GM20000 (cell line): ENCODE measurements at regions not wholly inside any gene's neighbourhood (a gene's known extent, or its start where the extent isn't known, plus 50 kb on each side); places are given as distances from the start of the nearest gene placed in this dataset.

Experiments used
- DNase-seq: peaks from one replicate; pipeline ENCODE4 v3.0.0; 2012; ENCODE audit warnings: low spot score
- TF ChIP-seq, protein P1 (sequence below): IDR thresholded peaks from 2 replicates; pipeline ENCODE4 v1.5.1; 2012; ENCODE audit warnings: mild to moderate bottlenecking, control low read depth; ENCODE audit errors: extremely low read depth, missing control alignments

- DNase-seq = no peak
- TF ChIP-seq, protein P1, sequence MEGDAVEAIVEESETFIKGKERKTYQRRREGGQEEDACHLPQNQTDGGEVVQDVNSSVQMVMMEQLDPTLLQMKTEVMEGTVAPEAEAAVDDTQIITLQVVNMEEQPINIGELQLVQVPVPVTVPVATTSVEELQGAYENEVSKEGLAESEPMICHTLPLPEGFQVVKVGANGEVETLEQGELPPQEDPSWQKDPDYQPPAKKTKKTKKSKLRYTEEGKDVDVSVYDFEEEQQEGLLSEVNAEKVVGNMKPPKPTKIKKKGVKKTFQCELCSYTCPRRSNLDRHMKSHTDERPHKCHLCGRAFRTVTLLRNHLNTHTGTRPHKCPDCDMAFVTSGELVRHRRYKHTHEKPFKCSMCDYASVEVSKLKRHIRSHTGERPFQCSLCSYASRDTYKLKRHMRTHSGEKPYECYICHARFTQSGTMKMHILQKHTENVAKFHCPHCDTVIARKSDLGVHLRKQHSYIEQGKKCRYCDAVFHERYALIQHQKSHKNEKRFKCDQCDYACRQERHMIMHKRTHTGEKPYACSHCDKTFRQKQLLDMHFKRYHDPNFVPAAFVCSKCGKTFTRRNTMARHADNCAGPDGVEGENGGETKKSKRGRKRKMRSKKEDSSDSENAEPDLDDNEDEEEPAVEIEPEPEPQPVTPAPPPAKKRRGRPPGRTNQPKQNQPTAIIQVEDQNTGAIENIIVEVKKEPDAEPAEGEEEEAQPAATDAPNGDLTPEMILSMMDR = no peak
Observed at GRCh38 chr15:75149867-75150709, 51.6 kb upstream of the C15orf39 start.

DNA sequence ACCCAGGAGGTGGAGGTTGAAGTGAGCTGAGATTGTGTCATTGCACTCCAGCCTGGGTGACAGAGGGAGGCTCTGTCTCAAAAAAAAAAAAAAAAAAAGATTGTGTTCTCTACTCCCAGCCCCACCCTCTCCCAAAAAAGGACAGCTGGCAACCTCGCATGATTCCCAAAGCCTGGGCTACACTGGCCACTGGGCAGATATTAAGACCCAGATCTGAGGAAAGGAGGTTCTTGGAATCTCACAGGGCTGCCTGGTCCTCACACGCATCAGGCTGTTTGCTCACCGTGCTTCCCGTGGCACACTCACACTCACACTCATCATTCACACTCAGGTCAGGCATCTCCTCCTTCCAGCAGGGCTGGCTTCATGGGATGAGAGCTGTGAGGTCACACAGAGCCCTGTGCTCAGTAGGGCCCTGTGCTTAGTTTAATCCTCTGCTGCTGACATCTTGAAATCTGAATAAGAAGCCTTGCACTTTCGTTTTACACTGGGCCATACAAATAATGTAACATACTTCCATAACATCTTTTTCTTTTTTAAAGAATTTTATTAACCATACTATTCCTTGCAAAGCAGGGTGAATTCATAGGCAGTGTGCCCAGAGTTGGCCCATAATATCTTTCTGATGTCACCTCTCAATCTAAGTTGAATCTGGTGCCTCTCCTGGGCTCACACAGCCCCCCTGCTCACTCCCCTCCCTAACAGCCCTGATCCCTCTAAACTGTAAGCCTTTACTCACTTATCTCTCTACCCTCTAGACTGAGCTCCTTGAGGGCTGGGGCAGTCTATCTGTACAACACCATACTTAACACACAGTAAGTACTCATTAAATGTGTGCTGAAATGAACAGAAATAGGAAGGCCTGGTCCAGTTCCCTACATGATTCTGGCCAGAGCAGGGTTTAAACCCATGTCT lies 50.2 kb upstream of the C15orf39 start:
- TF ChIP-seq, protein P1 = no peak

More for the DNA sequence above, 50.2 kb upstream of the C15orf39 start:
- no peak for DNase-seq
